HG02571 (cell line): ENCODE measurements at regions not wholly inside any gene's neighbourhood (a gene's known extent, or its start where the extent isn't known, plus 50 kb on each side); places are given as distances from the start of the nearest gene placed in this dataset.
A peak's percentile ranks its signal among the peaks of the same experiment; 100 is the strongest.
"Not testable (repeated sequence)": the region's sequence is repeated elsewhere in the genome, so short reads cannot be mapped to it uniquely, and the experiment has no call there.

Experiments
- ATAC-seq: cut with Tn5 transposase; IDR thresholded peaks from one replicate; pipeline ENCODE4 v1.9.1; 2021; ENCODE audit warnings: mild to moderate bottlenecking, moderate library complexity; ENCODE audit not compliant: unreplicated experiment

DNA sequence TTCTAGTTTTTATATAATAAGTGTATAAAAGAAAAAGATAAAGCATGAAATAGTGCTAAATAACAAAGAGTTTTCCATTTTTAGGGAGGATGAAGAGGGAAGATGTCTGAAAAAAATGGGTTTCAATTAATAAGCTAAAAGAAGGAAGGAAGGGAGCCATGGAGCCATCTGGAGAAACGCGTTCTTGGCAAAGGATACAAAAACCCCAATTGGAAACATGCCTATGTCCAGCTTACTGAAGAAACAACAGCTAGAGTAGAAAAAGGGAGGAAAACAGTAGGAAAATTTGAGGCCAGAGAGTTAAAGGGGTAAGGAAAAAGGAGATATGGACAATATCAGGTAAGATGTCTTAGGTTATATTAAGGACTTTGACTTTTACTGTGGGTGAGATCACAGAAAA is 416.2 kb upstream of the GHITM start:
- no peak for ATAC-seq

DNA sequence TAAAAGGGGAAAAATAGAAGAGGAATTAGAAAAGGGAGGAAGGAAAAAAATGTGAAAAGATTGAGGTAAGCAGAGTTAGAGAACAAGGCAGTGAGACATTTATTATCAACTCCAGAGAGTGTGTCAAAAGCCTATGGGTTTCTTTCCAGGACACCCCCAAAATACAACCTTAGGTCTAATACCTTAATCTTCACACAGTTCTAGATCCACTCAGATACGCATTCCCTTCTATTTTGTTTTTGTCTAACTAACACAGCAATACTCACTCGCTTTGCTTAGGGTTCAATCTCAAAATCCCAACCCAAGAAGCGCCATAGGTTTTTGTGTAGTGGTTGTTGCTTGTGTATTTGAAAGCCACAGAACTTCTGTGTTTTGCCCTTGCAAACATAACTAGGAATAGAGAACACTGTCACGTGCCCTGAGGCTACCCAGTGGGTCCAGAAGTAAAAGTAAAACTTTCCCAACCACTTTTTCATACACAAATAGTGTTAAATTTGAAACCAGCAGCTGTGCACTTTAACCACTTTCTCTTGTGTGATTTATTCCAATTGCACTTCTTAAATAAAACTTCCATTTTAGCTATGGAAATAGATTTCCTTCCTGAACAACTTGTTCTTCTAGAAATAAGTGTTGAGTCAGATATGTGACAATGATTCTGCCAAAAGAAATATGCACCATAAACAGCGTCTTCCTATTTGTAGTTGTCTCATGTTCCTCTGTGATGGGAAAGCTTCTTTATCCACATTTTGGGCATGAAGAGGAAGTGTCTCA is 414.7 kb upstream of the GHITM start:
- ATAC-seq = peak; percentile 74

DNA sequence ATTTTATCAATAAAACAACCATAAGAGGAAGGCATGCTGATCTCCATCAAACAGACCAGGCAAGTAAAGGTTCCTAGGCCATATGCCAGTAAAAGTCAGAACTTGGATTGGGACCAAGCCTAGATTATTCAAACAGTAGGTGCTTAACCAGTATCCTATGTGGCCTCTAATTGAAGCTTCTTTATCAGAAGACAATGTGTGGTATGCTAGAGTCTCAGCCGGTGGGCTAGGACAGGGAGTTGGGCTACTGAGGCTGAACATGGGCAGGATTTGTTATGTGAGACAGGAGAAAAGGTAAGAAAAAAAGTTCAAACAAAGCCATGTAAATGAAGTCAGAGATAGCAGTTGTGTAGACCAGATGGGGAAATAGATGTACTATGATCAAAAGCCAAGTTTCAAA is 413.7 kb upstream of the GHITM start:
- ATAC-seq = no peak

DNA sequence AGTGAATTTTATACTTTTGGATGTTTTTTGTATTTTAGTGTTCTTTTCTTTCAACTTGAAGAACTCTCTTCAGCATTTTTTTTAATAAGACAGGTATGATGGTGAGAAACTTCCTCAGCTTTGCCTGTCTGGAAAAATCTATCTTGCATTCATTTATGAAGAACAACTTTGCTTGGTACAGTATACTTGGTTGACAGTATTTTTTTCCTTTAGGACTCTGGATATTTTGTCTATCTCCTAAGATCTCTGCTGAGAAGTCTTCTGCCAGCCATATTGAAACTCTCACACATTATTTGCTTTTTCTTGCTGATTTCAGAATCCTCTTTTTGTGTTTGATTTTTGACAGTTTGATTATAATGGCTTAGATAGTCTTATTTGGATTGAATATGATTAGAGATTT is 405.0 kb upstream of the GHITM start:
- ATAC-seq = no peak

DNA sequence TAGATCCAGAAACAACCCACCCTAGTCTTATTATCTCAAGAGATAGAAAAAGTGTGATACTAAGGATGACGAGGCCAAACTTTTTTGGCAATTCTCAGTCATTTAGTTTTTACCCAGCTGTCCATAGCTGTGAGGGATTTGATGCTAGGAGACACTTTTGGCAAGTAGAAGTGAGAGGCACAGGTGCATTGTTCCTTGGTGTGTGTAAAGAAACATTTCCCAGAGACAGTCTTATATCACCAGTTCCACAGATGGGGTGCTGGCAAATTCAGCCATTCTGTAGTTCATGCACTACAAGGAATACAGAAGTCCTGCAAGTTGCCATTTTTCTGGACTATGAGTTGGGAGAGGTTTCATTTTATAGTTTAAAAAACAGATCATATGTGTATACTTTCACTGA is 403.3 kb upstream of the GHITM start:
- no peak for ATAC-seq

DNA sequence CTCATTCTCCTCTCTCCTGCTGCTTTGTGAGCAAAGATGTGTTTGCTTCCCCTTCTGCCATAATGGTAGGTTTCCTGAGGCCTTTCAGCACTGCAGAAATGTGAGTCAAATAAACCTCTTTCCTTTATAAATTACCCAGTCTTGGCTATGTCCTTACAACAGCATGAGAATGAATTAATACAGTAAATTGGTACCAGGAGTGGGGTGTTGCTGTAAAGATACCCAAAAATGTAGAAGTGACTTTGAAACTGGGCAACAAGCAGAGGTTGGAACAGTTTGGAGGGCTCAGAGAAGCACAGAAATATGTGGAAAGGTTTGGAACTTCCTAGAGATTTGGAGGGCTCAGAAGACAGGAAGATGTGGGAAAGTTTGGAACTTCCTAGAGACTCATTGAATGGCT is 388.7 kb upstream of the GHITM start:
- no peak for ATAC-seq

DNA sequence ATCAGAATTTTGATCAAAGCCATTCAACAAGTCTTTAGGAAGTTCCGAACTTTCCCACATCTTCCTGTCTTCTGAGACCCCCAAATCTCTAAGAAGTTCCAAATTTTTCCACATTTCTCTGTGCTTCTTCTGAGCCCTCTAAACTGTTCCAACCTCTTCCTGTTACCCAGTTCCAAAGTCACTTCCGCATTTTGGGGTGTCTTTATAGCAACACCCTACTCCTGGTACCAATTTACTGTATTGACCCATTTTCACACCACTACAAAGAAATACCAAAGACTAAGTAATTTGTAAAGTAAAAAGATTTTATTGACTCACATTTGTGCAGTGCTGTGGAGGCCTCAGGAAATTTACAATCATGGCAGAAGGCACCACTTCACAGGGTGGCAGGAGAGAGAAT is 385.8 kb upstream of the GHITM start:
- no peak for ATAC-seq

DNA sequence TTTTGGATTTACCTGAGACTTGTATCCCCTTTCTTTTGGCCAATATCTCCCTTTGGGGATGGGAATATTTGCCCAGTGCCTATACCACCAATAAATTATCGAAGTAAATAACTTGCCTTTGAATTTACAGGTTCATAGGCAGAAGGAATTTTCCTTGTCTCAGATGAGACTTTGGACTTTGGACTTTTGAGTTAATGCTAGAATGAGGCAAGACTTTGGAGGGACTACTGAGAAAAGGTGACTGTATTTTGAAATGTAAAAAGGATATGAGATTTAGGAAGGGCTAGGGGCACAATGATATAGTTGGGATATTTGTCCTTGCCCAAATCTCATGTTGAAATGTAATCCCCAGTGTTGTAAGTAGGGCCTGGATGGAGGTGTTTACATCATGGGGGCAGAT is 384.5 kb upstream of the GHITM start:
- no peak for ATAC-seq

DNA sequence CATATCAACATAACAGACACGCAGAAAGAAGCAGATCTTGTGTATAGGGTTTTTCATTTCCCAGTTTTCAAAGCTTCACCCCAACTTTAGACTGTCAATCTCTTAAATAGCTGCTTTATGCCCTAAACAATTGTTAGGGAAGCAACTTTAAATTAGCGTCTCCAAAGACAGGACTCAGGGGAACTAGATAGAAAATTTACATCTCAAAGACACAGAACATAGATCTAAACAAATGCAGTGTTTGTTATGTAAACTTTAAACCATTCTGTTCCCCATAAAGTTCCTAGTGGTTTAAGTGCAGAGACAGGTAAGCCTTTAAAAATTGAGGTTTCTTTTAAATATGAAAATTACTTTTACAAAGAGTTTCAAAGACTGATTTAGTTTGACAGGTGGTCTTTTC is 379.2 kb upstream of the GHITM start:
- no peak for ATAC-seq

DNA sequence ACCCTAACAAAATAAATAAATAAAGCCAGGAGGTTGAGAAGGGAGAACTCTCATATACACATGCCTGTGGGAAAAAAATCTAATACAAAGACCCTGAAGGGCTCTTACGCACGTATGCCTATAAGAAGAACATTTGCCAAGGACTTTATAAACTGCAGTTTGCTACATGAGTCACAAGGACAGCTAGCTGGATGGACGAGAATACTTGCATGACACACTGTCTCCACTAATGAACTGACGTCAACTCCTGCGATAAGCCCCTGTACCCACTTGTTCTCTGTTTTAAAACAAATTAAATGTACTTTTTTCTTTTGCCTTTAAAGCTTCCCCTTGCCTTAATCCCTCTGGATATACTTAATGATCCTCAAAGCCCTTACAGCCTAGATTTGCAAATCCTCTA is 374.6 kb upstream of the GHITM start:
- no peak for ATAC-seq

DNA sequence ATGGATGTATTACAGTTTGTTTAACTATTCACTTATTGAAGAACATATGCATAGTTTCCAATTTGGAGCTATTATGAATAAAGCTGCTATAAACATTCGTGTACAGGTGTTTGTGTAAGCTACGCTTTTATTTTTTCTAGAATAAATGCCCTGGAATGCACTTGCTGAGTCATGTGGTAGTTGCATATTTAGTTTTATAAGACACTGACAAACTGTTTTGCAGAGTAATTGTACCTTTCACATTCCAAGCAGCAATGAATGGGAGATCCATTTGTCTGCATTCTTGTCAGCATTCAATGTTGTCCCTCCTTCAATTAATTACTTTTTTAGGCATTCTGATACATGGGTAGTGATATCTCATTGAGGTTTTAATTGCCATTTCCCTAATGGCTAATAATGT is 373.6 kb upstream of the GHITM start:
- no peak for ATAC-seq

DNA sequence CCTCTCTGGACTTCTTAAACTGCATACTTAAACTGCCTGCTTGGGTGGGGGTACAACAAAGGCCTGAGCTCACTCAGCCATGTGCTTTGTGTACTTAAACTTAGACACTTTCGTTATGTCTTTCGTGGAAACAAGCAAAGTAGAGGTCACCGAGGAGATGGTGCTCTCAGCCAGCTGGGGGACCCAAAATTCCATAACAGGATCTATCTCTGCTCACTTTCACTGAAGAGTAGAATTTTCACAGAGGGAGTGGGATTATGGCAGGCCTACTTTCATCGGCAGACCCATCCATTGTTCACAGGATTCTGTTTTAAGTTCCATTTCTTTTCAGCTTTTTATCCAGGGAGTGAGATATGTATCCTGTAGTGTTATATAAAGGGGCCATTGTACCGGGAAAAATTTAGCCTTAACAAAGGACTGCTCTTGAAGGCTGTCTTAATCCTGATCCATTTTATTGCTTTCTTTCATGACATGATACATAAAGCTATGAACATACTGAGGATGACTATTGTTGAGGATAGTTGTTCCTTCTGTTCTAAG is 370.0 kb upstream of the GHITM start:
- no peak for ATAC-seq

DNA sequence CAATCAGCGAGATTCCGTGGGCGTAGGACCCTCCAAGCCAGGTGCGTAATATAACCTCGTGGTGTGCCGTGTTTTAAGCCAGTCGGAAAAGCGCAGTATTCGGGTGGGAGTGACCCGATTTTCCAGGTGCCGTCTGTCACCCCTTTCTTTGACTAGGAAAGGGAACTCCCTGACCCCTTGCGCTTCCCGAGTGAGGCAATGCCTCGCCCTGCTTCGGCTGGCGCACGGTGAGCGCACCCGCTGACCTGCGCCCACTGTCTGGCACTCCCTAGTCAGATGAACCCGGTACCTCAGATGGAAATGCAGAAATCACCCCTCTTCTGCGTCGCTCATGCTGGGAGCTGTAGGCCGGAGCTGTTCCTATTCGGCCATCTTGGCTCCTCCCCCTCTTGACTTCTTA is 352.6 kb upstream of the GHITM start:
- not testable (repeated sequence) for ATAC-seq

DNA sequence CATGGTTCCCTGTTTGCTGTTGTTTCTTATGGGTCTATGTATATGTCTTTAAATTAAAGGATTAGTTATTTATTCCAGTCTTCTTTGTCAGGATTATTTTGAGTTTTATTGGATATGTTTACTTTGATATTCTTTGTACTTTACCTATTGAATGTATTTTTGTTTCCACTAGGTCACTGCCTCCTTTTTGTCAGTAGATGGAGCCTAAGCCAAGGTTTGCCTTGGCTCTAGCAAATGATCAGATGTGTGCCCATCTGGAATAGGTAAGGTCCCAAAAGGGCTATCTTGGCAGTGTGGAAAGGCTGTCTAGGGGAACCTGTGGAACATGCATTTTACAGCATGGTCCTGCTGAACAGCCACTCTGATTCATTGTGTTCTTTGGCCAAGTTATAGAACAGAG is 337.3 kb upstream of the GHITM start:
- no peak for ATAC-seq

DNA sequence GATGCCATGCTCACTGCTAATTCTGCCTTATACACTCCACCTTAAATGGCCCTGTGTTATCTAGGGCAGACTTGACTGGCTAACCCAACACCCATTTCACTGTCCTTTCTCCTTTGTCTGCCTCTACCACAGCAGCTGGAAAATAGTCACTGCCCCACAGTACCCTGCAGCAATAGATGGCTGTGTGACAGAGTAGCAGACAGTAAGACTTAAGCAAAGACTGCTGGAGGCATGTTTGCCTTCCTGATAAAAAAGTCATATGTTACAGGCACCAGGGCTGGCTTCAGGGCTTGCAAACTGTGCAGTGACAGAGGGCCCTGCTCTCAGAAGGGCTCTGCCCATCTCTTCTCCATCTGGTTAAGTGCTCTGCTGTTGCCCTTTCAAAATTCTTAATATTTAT is 332.6 kb upstream of the GHITM start:
- ATAC-seq = no peak

DNA sequence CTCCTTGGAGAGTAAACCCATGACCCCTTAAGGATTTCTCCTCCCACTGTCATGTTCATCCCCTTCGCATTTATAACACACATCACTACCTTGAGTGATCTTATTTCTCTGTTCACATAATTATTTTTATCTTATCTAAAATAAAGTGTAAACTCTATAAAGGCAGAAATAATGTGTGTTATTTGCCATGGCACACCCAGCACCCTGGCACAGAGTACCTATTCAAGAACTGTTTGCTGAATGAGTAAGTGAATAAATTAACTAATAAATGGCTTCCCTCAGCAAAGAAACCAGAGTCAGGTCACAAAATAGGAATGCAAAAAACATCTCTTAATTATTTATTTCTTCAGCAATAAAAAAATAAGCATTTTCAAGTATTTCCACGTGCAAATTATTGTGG is 330.3 kb upstream of the GHITM start:
- no peak for ATAC-seq

DNA sequence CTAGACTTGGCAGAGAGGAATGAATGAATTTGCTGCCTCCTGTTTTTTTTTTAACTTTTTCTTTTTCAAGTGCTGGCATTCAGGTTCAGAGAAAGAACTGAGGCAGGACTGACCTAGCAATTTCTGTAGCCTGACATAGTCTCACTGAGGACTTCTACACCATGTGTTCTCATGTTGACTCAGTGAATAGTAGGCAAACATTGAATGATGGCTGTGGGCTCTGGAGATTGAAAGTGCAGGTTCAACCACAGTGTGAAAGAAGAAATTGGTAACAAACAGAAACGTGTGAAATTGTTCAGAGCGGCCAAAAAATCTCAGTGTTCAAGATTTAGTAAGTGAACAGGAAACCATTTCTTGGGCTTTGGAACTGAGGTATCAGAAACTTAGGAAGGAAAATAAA is 322.4 kb upstream of the GHITM start:
- ATAC-seq = no peak

DNA sequence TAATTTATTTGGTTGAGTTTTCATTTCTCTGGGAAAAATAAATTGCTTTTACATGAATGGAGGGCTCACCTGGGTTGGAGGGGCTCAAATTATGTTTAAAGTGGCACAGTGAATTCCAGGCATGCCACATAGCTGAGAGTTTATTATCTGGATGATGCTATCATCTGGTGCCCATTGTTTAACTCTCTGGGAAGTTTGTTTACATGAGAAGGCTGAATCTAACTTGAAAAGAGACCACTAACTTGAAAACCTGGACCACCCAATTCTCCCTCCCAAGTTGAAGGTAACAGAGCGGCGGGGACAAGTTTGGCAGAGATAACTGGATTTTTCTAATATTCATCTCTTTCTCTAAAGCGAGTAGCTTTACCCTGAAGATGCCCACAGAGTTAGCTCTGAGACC is 321.5 kb upstream of the GHITM start:
- ATAC-seq = no peak

DNA sequence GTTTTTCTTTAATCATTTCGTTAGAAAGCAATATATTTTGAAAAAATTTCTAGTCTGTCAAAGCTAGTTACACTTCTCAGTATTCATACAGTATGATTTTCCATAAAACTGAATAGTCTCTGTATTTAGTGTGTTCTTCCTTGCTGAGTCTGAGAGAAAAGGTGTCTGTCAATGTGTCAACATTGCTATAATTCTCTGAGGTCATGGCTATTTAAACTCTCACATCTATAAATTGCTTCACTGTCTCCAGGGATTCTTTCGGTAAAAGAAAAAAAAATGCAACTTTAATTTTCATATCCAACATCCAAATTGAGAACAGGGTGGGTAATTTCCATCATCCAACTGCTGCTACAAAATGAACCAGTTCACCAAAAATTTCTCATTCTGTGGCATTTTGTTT is 319.7 kb upstream of the GHITM start:
- no peak for ATAC-seq

DNA sequence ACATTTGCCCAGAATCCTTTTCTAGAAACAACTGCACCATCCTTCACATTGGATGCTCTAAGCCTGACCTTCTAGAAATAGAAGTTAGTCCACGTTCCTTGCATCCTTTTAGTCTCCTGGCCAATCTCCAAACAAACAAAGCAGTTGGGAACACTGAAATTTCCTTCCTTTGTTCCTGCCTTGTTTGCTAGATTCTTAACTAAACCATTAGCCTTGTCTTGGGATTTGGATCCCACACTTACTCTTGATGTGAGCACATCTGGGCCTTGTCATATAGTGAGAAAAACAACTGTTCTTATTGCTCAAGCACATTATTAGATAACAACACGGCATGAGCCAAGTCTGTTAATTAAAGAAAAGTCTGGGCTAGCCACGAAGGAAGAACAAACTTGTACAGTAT is 319.3 kb upstream of the GHITM start:
- ATAC-seq = no peak

DNA sequence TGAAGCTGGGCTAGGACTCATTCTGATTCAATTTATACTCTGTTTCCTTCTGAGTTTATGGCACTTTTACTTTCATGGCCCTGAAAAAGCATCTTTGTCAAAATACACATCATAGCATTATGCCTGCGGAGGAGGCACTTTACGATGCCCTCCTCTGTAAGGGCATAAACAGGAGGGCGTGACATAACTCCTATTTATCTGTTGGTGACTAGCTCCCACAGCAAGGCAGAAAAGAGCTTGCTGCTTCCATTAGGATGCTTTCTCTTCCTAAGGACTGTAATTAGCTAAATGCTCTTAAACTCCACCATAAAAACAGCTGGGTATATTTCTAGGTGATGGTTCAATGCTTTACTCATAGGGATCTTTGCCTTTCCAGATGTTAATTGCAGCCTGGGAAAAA is 315.2 kb upstream of the GHITM start:
- no peak for ATAC-seq

DNA sequence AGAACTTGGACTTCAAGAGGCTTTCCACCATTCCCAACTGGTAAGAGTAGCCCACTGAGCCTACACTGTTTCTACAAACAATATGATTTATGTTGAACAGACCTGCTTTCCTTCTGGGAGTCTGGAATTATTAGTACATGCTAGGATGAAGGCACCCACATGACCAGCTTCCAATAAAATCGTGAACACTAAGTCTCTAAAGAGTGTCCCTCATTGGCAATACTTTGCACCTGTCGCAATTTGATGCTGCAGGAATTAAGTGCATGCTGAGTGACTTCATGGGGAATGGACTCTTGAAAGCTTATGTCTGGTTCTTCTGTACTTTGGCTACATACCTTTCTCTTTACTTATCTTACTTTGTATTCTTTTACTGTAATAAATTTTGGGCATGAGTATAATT is 305.2 kb upstream of the GHITM start:
- ATAC-seq = no peak
